HuH-7.5 (cell line): ENCODE measurements at regions not wholly inside any gene's neighbourhood (a gene's known extent, or its start where the extent isn't known, plus 50 kb on each side); places are given as distances from the start of the nearest gene placed in this dataset.

Experiments
- DNase-seq: peaks from one replicate; pipeline ENCODE4 v3.0.0; 2011; ENCODE audit warnings: low spot score

DNA sequence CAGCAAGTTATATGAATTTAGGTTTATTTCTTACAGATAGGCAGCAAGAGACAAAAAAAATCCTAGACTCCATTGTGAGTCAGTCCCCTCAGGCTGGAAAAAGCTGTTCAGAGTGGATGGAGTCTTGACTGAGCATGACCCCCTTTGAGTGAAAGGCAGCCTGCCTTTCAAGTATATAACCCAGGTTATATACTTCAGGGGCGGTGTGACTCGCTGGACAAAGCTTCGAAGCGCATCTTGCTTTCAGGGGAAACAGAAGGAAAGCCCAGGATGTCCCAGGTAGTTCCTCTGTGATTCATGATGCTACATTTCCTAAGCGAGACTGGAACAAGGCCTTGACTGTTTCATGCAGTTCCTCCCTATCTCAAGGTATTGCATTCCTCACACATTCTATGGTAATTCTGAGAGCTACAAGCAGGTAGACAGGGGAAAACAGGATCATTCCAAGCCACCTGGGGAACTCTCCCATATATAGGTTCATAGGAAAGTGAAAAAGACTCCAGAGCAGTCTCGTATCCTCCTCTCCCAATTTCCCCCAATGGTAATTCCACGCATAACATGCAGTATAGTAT lies 1244.1 kb upstream of the CDH6 start:
- DNase-seq, result no peak

DNA sequence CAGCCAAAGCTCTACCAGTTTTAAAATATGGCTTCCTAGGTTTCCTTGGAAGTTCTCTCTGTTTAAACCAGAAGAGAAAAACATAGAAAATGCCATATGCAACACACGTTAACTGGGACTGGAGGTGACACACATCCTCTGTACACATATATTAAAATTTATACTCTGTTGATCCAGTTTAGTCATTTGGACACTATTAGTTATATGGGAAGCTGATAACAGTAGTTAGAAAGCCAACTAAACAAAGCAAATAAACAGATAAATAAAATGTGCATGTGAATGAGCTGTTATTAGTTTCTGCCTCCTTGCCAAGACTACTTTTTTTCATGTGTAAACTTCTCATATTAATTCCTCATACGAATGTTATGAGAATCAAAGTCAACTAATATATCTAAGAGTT lies 1249.2 kb upstream of the CDH6 start:
- DNase-seq, result no peak

DNA sequence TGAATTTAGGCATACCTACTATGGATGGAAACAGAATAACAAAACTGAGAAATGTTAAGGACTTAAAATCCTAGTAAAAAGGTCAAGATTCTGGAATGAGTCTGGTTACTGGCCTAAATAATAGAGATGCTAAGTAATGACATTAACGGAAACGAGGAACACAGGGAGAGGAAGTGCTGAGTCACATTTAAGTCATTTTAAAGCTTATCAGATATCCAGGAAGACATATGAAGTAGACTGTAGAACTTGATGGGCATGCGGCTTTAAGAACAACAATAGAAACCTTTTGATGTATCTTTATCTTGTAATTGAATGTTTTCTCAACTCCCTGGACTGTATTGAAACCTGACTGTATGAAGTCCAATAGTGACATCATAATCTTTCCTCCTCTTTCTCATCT lies 1251.4 kb upstream of the CDH6 start:
- DNase-seq, result no peak

DNA sequence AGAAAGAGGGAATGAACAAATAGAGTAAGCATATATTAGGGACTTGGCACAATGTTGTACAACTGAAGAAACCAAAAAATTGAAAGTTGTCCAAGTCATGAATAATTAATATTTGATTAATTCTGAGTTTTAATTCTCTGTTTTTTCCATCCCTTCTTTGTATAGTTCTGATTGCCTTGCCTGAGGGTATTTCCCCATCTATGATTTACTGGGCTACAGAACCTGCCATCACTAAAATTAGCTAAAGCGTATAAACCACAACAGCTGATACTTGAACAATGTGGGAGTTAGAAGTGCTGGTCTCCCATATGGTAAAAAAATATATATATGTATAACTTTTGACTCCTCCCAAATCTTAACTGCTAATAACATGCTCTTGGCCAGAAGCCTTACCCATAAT lies 1253.5 kb upstream of the CDH6 start:
- no peak for DNase-seq

DNA sequence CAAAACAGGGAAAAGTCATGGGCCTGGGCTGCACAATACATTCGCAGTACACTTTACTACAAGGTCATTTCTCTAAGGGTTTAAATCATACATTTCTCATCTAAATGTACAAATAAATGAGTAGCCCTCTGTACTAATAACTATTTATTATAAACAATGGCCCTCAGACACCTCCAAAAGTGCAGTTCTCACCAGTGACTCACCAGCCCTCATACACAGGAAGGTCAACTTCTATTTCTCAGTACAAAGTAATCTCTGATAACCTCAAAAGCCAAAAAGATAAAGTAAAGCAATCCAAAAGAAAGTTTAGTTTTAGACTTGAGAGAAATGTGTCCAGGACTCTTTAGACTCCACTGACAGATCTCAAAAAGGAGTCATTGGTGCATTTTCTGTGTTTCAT lies 1258.1 kb upstream of the CDH6 start:
- DNase-seq, result no peak

DNA sequence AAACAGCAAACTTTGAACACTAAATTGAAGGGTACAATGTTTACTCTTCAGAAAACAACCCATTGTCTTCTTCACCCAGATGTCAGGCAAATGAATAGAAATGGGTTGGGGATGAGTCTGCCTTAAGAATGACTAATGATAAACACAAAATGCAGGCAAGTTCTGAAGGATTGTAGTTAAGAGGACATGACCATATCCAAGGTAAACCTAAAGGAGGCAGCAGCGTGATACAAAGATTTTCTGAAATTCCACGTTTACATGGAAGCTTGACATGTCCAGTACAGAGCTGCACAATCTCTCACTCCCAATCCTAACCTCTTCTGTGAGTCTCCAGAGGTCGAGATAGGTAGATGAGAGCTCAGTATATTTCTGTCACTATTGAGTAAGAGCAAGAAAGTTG lies 1263.2 kb upstream of the CDH6 start:
- no peak for DNase-seq

DNA sequence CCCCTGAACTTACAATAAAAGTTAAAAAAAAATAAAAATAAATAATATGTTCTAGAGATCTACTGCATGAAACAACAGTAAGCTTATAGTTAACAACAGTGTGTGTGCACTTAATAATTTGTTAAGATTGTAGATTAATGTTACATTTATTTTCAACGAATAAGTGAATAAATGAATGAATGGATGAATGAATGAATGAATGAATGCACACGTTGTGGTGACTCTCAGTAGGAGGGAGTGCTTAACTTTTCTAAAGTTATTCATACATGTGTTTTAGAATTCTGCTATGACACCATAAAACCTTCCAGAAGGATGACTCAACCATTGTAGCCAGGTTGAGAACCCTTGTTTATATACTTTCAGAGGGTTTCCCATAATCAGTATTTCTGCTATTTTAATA lies 1269.4 kb upstream of the CDH6 start:
- no peak for DNase-seq

DNA sequence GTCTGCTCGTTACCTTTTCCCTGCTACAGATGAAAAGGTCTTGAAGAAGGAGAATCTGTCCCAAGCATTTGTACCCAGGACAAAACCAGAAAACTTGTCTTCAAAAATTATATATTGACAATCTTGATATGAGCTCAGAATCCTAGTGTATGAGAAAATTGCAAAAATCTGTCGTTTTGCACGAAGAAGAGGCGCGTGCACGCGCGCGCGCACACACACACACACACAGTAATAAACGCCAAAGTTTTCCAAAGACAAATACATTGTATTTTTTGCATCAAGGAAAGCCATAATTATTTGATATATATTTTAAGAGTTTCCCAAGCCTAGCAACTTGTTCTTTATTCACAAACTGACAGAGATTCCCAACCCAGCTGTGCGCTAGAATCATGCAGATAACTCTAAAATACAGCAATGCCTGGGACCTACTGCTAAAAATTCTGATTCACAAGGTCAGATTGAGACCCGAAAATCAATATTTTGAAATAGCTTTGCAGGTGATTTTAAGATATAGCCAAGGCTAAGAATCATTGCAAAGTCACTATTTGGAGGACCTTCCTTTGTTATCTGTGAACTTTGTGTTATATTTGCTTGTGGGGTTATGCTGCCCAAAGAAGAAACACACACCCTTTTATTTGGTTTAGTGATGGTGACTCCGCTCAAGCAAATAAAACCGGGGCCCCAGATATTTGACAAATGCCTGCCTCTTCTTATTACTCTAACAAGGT lies 1287.7 kb upstream of the CDH6 start:
- DNase-seq, result no peak

DNA sequence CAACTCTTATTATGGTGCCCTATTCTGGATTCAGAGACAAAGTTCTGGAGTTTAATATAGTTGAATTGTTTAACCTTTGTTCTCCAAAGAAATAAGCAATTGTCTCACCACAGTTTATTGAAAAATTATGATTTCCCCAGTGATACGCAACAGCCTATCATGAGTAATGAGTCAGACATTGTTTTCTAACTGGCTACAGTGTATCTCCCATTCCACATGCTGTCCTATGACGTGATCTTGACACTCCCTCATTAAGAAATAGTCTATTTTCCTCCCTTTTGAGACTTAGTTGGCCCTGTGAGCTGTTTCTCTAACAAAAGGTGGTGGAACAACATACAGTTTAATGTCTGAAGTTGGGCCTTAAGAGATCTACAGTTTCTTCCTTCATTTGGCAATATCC lies 1290.6 kb upstream of the CDH6 start:
- DNase-seq, result no peak

DNA sequence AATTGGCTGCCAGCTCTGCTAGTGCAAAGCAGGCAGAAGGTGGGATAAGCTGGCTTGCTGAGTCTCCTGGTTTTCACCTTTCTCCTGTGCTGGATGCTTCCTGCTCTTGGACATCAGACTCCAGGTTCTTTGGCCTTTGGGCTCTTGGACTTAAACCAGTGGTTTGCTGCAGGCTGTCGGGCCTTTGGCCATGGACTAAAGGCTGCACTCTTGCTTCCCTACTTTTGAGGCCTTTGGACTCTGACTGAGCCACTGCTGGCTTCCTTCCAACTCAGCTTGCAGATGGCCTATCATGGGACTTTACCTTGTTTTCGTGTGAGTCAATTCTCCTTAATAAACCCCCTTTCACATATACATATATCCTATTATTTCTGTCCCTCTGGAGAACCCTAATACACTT lies 1293.9 kb upstream of the CDH6 start:
- DNase-seq, result no peak

DNA sequence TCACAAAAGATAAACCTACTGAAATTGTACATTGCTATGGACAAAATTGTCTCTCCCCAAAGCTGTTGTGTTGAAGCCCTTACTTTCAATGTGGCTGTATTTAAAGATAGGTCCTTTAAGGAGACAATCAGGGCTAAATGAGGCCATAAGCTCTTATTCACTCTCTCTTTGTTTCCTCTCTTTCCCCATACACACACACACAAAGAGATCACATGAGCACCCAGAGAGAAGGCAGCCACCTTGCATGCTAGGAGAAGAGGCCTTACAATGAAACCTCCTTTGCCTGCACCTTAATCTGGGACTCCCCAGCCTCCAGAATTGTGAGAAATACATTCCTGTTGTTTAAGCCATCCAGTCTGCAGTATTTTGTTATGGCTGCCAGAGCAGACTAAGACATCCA lies 1295.6 kb upstream of the CDH6 start:
- no peak for DNase-seq

DNA sequence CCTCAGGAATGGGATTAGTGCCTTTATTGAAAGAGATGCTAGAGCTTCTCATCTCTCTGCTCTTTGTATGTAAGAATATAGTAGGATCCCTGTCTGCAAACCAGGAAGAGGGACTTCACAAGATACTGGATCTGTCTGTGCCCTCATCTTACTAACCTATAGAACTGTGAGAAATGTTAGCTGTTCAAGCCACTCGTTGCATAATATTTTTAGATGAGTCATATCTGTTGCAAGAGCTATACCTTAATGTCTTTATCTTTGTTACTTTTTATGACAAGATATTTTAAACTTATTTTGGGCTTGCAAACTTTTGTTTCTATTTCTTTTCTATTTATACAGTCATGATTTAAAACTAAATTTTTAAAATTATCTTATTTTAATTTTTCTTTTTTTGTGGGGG lies 1296.8 kb upstream of the CDH6 start:
- no peak for DNase-seq

DNA sequence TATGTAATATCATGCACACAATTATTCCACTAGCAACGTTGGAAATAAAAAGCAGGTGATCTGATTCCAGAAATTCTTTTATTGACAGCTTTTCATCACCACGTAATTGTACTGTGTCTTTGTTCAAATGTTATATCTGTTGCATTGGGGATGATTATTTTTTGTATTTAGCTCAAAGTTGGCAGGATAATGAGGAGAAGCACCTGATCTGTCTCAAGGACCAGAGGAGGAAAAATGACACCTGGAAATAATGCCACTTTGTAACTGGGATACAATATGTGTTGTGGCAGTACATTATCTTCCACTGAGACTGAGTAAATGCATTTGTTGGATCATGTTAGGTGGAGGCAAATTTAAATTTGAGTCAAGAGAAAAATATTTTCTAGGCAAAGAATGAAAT lies 1298.8 kb upstream of the CDH6 start:
- DNase-seq, result no peak

DNA sequence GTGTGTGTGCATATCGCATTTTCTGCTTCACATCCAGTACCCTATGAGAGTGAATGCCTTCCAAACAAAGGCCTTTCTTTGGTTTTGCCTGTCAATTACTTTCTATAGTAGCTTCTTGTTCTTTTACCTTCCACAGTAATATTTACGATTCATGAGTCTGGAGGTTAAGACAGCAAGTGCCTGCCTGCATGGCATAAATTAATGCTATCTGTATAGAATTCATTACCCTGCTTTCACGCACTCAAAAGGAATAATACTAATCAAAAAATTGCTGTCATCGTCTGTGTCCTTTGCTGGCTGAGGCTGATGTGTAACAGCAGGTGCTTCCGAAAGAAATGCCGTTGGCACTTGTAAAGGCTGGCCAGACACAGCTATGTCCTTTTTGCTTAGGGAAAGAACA lies 1304.4 kb upstream of the CDH6 start:
- DNase-seq, result no peak

DNA sequence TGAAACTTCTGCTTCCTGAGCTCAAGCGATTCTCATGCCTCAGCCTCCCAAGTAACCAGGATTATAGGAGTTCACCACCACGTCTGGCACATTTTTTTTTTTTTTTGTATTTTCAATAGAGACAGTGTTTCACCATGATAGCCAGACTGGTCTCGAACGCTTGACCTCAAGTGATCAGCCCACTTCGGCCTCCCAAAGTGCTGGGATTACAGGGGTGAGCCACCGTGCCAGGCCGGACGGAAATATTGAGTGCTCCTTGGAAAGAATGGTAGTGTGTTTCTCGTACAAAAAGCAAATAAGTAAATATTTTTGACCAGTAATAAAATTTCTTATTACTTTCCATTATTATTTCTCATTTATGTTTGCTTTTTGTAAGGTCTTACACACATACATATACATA lies 1307.9 kb upstream of the CDH6 start:
- no peak for DNase-seq

DNA sequence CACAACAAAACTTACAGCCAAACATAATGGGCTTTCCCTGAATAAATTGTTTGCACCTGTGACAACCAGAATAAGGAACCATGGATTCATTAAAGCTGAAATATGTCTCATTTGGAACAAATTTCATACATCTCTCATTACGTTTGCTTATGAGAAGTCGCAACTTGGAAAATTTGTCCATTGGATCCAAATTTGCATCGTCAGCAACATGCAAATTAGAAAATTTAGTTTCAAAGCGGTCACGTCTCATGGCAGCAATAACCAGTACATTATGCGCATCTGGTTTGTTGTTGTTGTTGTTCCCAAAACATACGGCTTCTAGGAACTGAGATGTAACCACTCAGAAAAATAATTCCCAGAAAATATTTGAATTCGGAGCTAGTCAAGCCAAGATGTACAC lies 1311.5 kb upstream of the CDH6 start:
- no peak for DNase-seq

DNA sequence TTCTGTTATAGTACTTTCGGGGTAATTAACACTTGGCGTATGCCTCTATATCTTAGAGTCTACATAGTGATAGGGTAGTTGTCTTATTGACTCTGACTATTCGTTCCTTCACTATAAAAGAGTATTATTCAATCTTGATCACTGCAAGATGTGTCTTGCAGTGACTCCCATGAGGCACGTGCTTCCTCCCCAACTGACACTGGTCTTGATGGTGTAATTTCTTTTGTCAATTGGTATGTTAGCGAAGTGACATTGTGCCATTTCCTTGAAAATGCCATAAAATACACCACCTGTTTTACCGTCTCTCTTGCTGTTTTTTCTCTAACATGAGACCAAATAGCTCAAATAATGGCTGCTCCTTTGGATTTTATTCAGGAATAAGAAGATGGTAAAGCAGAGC lies 1314.1 kb upstream of the CDH6 start:
- DNase-seq, result no peak

DNA sequence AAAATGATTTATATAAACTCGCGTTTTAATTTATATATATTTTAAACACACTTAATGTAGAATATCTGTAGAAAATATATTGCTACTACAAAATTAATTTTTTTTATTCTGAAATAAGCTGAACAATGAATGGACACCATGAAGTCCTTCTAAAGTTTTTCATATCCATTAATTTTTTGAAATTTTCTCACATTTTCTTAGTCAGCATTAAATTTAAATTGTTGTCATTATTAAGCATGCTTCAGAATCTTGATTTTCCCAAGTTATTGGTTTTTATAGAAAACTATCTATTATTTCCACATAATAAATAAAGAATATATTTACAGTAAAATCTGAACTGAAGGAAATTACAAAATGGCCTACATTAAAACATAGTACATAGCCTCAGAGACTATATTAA lies 1314.9 kb upstream of the CDH6 start:
- DNase-seq, result no peak

DNA sequence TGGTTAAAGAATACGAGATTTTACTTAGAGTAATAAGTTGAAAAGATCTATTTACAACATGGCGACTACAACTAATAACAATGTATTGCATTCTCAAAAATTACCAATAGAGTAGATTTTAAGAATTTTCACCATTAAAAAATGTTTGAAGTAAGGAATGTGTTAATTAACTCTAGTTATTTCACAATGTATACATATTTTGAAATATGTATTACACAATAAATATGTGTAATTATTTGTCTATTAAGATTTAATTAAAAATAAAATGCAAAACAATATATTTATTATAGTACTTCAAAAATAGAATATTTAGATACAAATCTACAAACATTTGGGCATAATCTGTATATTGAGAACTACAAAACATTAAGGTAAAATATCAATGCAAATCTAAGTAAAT lies 1326.3 kb upstream of the CDH6 start:
- no peak for DNase-seq

DNA sequence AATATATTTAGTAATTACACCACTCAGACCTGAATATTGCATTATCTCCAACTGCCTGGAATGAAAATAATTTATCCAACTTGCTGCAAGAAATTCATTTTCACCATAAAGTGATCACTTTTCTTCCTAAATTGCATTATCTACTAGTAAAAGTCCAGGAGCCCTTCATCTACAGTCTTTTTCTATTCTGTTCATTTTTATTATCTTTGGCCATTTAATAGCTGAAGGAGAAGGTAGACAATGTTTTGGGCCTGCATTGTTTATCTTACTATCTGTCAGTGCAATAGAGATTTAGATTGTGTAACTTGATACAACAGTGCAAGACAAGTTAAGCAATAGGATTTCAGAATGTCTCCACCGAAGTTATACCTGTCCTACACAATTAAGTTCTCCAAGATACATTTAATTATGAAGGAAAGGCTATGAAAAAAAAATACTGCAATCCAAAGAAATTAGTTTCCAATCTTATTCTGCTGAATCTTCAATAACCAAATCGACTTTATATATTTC lies 1339.7 kb upstream of the CDH6 start:
- no peak for DNase-seq

DNA sequence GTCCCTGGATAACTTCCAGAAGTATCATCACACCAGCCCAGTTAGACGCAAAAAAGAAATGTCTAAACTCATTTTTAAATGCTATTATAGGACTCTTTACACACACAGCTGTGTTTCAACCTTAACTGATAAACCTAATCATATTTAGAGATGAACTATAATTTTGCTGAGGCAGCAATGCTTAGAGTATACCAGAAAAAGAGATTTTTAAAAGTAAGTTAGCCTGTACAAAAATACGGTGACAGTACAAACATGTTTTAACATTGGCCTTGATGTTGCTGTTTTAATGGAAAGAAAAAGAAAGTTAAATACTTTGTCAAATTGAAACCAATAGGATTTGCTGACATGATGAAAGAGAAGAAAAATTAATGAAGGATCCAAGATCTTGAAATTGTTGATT lies 1341.2 kb upstream of the CDH6 start:
- DNase-seq, result no peak

DNA sequence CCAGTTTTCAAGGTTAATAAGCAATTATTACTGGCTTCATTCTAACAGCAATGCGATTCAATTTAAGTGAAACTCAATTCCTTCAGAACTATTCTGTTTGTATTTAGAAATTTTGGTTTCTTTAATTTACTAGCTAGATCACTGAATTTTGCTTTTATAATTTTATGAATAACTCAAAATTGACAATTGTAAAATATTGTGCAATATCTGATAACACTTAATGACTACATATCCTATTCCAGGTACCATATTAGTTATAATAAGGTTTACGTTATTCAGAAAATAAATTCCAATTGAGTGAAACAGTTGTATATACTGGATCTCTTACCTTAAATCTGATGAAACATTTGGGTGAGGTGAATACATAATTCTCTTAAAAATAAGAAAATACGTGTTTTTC lies 1348.3 kb upstream of the CDH6 start:
- no peak for DNase-seq

DNA sequence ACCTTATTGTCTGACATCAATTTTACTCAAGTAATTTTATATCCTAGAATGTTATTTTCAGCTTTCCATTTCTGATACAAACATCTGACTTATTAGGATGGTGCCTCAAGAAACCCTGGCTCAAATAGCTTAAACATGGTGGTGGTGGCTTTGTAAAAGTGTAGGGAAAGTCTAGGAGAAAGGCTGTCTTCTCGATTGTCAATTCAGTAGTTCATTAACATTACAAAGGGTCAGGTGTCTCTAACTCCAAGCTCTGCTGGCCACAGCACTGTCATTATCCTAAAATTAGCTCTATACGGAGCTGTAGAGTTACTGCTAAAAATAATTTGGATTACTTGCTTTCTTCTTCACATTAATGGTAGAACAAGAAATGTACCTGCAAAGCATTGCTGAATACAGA lies 1360.1 kb upstream of the CDH6 start:
- DNase-seq, result no peak

DNA sequence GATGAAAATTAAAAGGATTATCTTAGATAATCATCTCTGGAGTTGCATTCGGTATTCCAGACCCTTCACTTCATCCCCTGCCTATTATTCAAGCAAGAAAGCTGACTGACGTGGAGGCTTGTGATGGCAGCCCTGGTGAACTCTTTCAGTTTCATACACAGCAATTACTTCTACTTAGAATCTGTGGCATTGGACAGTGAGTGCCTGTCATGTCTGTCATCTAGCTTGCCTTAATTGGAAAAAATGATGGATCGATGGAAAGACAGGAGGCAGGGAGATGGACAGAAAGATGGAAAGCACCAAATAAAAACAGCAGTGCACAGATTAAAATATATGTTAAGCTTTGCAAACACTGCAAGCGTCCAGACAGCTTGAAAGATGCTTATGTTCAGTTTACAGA lies 1371.0 kb upstream of the CDH6 start:
- DNase-seq, result no peak
